ENCODE measurements at regions not wholly inside any gene's neighbourhood (a gene's known extent, or its start where the extent isn't known, plus 50 kb on each side); places are given as distances from the start of the nearest gene placed in this dataset.

DNA sequence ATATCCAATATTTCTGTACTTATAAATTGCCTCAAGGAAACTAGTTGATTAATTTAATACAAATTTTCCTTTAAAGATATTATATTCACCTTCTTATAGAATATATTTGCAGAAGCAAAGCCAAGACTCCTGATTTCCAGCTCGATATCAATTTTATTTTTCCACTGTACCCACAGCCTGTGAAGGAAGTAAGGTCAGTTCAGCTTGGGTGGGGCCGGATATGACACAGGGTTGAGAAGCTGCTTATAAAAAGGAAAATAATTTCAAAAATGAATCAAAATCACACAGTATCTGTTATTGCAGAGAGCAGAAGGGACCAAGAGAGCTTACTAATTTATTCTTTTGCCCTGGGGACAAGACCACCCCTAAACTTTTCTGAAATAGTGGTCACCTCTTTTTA is 491.4 kb downstream of the TUSC7 start:
- Histone ChIP-seq H3K14ac (ENCODE audit: insufficient read length) (no peak overlapping the region), H3K4me1 (replicated peaks in 1 of 4; ENCODE audit: control insufficient read depth in 3 of 4, insufficient read depth in 4 of 4, low read length in 3 of 4) (0 out of 7 replicates have a peak, but pooled peaks cover 0 to 3% (median 0%) of the 10 kb centered on the region in 4 experiments), H3K79me2 (ENCODE audit: control insufficient read depth in 1 of 2, insufficient read depth in 2 of 2, low read length in 2 of 2) (no peaks in the 10 kb centered on the region), H3K27me3 (replicated peaks in 1 of 4; ENCODE audit: control insufficient read depth in 3 of 4, extremely low read depth in 1 of 4, insufficient read depth in 3 of 4, low read length in 3 of 4) (no peaks in the 10 kb centered on the region), H3K23me2 (ENCODE audit: low read depth, low read length) (no peaks in the 10 kb centered on the region), H3K4ac (replicated peaks; ENCODE audit: insufficient read length, low read depth, low read length) (no peak overlapping the region), H2BK20ac (ENCODE audit: low read length) (no peak overlapping the region), H3K4me3 (ENCODE audit: extremely low read depth in 1 of 4, insufficient read depth in 2 of 4, low read depth in 3 of 4, low read length in 4 of 4) (no peak overlapping the region), H4K20me1 (replicated peaks in 1 of 2; ENCODE audit: control insufficient read depth in 1 of 2, insufficient read depth in 2 of 2, low read length in 2 of 2) (no peaks in the 10 kb centered on the region), H3K79me1 (ENCODE audit: low read depth, low read length) (no peaks in the 10 kb centered on the region), H2BK5ac (ENCODE audit: low read depth, low read length) (no peak overlapping the region), H2BK12ac (ENCODE audit: low read depth, low read length) (no peak overlapping the region), H4K8ac (ENCODE audit: extremely low read depth, insufficient read depth, low read length) (no peak overlapping the region), H3K36me3 (ENCODE audit: control insufficient read depth in 2 of 4, insufficient read depth in 4 of 4, low read length in 3 of 4) (no peaks in the 10 kb centered on the region), H3K23ac (ENCODE audit: insufficient read length) (no peak overlapping the region), H3K9ac (replicated peaks in 1 of 4; ENCODE audit: extremely low read depth in 1 of 4, low read depth in 3 of 4, low read length in 3 of 4) (no peak overlapping the region), H2BK120ac (replicated peaks; ENCODE audit: low read depth, low read length) (no peak overlapping the region), H2AFZ (ENCODE audit: low read length) (no peak overlapping the region), H4K5ac (ENCODE audit: insufficient read length, low read depth, low read length) (no peak overlapping the region), H4K91ac (replicated peaks; ENCODE audit: insufficient read length, low read length) (no peak overlapping the region), H2AK5ac (ENCODE audit: low read depth, low read length) (no peak overlapping the region), H3K4me2 (ENCODE audit: insufficient read depth in 1 of 2, low read depth in 2 of 2, low read length in 2 of 2) (no peak overlapping the region), H3K18ac (ENCODE audit: extremely low read depth, low read length) (no peak overlapping the region), H3K9me3 (ENCODE audit: insufficient read depth in 2 of 2, low read depth in 1 of 2, low read length in 1 of 2) (no peaks in the 10 kb centered on the region), H3K27ac (ENCODE audit: low read depth, low read length) (no peak overlapping the region), H2BK15ac (ENCODE audit: low read length) (no peak overlapping the region), H3K56ac (replicated peaks; ENCODE audit: insufficient read length, low read depth, low read length) (no peak overlapping the region)
- CTCF ChIA-PET (ENCODE audit: partially characterized antibody), result interaction anchor here (0.6 to 2.9 kb wide), 6 partner anchors 8 to 430 kb away, joined by 3 to 13 read pairs (median 3); no protein-coding TSS in a partner anchor
- POLR2A ChIA-PET (ENCODE audit: partially characterized antibody), result no interaction called here
- TF ChIP-seq CHD2 (IDR thresholded peaks at IDR 0.05; ENCODE audit: low read length) (no peak), TBP (IDR thresholded peaks at IDR 0.05; ENCODE audit: low read depth, low read length) (no peak), SIX5 (IDR thresholded peaks at IDR 0.05; ENCODE audit: low read depth, low read length) (no peak), CEBPB (IDR thresholded peaks at IDR 0.05; ENCODE audit: low read depth, low read length) (no peak), CREB1 (IDR thresholded peaks at IDR 0.05) (no peak), SP4 (IDR thresholded peaks at IDR 0.05; ENCODE audit: low read length) (no peak), BACH1 (IDR thresholded peaks at IDR 0.05; ENCODE audit: low read length) (no peak), SAP30 (IDR thresholded peaks at IDR 0.05; ENCODE audit: insufficient read depth, insufficient replicate concordance, low read length) (no peak), HDAC6 (IDR thresholded peaks at IDR 0.05; ENCODE audit: low read depth, low read length) (no peak), BRCA1 (IDR thresholded peaks at IDR 0.05; ENCODE audit: low read depth, low read length) (no peak), TAF7 (optimal IDR thresholded peaks at IDR 0.05; ENCODE audit: borderline replicate concordance, low read depth, low read length) (no peak), SP1 (IDR thresholded peaks at IDR 0.05; ENCODE audit: low read depth, low read length) (no peak), RFX5 (IDR thresholded peaks at IDR 0.05; ENCODE audit: borderline replicate concordance, low read depth, low read length) (no peak)
- WGBS, 2 experiments (ENCODE audit: extremely low coverage in 1 of 2, insufficient coverage in 1 of 2, insufficient read length in 1 of 2, insufficient replicate concordance in 2 of 2, low coverage in 1 of 2, low lambda C conversion rate in 2 of 2, missing lambda C conversion rate in 1 of 2), result 96% methylated on average over 2 of the region's 2 CpGs; no CpG with 5 or more reads in 1 of the 2 experiments
- FAIRE-seq, result no peak
- DNase-seq (ENCODE audit: low read depth in 1 of 2, low spot score in 2 of 2), result no peak
